ENCODE measurements at regions not wholly inside any gene's neighbourhood (a gene's known extent, or its start where the extent isn't known, plus 50 kb on each side); places are given as distances from the start of the nearest gene placed in this dataset.
A peak's percentile ranks its signal among the peaks of the same experiment; 100 is the strongest.

GRCh38 chr1:214120191-214120590 lies 132.4 kb downstream of the PROX1 start:
- intact Hi-C loops (cut with DNase I) = loop anchor here (10.0 kb wide), 1 partner anchor 745 kb away; no protein-coding TSS in a partner anchor
- Histone ChIP-seq H3K27me3 (no peaks in the 10 kb centered on the region), H3K4me3 (no peak overlapping the region), H3K9me3 (peaks cover 9% of the 10 kb centered on the region), H3K4me1 (peaks cover 5% of the 10 kb centered on the region), H3K36me3 (no peaks in the 10 kb centered on the region), H3K27ac (no peak overlapping the region)
- DNase-seq (no peak), ATAC-seq (no peak)
- no peak for TF ChIP-seq CTCF (IDR thresholded peaks at IDR 0.05)

- intact Hi-C loops (cut with DNase I) = loop anchor here (10.0 kb wide), 1 partner anchor 746 kb away; no protein-coding TSS in a partner anchor
- Histone ChIP-seq H3K36me3 (no peaks in the 10 kb centered on the region), H3K4me1 (peaks cover 5% of the 10 kb centered on the region), H3K9me3 (peaks cover 9% of the 10 kb centered on the region), H3K27ac (no peak overlapping the region), H3K4me3 (no peak overlapping the region), H3K27me3 (no peaks in the 10 kb centered on the region)
- TF ChIP-seq CTCF (IDR thresholded peaks at IDR 0.05) = no peak
- no peak for DNase-seq
- ATAC-seq = no peak
Observed at GRCh38 chr1:214120951-214121350, 133.2 kb downstream of the PROX1 start.

GRCh38 chr1:214122110-214122509 lies 134.3 kb downstream of the PROX1 start:
- no peak for ATAC-seq
- intact Hi-C loops (cut with DNase I) = loop anchor here (10.0 kb wide), 1 partner anchor 747 kb away; no protein-coding TSS in a partner anchor
- Histone ChIP-seq H3K4me3 (no peak overlapping the region), H3K27ac (no peak overlapping the region), H3K9me3 (peaks cover 9% of the 10 kb centered on the region), H3K27me3 (no peaks in the 10 kb centered on the region), H3K36me3 (no peaks in the 10 kb centered on the region), H3K4me1 (peaks cover 5% of the 10 kb centered on the region)
- no peak for TF ChIP-seq CTCF (IDR thresholded peaks at IDR 0.05)
- no peak for DNase-seq

- Histone ChIP-seq H3K27ac (no peak overlapping the region), H3K9me3 (no peaks in the 10 kb centered on the region), H3K4me3 (no peak overlapping the region), H3K27me3 (no peaks in the 10 kb centered on the region), H3K36me3 (no peaks in the 10 kb centered on the region), H3K4me1 (peaks cover 5% of the 10 kb centered on the region)
- TF ChIP-seq CTCF (IDR thresholded peaks at IDR 0.05) = peak; percentile 49
- ATAC-seq = peak; percentile 78
- DNase-seq = no peak
- intact Hi-C loops (cut with DNase I) = loop anchor here (10.0 kb wide), 1 partner anchor 748 kb away; no protein-coding TSS in a partner anchor
Observed at GRCh38 chr1:214123061-214123784, 135.4 kb downstream of the PROX1 start.

- no peaks in the 10 kb centered on the region for H3K9me3 ChIP-seq
- no peaks in the 10 kb centered on the region for H3K36me3 ChIP-seq
- ATAC-seq (no peak), DNase-seq (no peak)
- peaks cover 5% of the 10 kb centered on the region for H3K4me1 ChIP-seq
- no peaks in the 10 kb centered on the region for H3K27me3 ChIP-seq
- intact Hi-C loops (cut with DNase I) = loop anchor here (10.0 kb wide), 1 partner anchor 750 kb away; no protein-coding TSS in a partner anchor
- no peak overlapping the region for H3K4me3 ChIP-seq
- no peak for TF ChIP-seq CTCF (IDR thresholded peaks at IDR 0.05)
- no peak overlapping the region for H3K27ac ChIP-seq
Observed at GRCh38 chr1:214124281-214124805, 136.6 kb downstream of the PROX1 start.
